Natural killer cell (primary cell): ENCODE measurements at regions not wholly inside any gene's neighbourhood (a gene's known extent, or its start where the extent isn't known, plus 50 kb on each side); places are given as distances from the start of the nearest gene placed in this dataset.

Source experiments
- ATAC-seq, 3 donors: fragments of 150-1000 bp in 2 of 3; fragments of 200-7000 bp in 1 of 3; cut with Tn5 transposase; 1 replicate in 1 of 3; 2 replicates in 2 of 3; pipeline ENCODE4 v1.10.0; 2021; ENCODE audit warnings: mild to moderate bottlenecking in 2 of 3, moderate library complexity in 2 of 3
- DNase-seq, 2 donors: peaks; one replicate each; pipeline versions ENCODE4 v3.0.0 to v3.0.0-alpha.2; 2013 to 2021; ENCODE audit warnings: mixed read lengths in 1 of 2
- H3K27ac ChIP-seq: one replicate; pipeline ENCODE4 v1.5.1; 2013; ENCODE audit warnings: mild to moderate bottlenecking, low read length
- H3K27me3 ChIP-seq: one replicate; pipeline ENCODE4 v1.6.1; 2013; ENCODE audit warnings: low read length; ENCODE audit not compliant: control insufficient read depth, insufficient read depth
- H3K36me3 ChIP-seq: one replicate; pipeline ENCODE4 v1.6.1; 2013; ENCODE audit warnings: low read length; ENCODE audit not compliant: control insufficient read depth, insufficient read depth
- H3K4me1 ChIP-seq: one replicate; pipeline ENCODE4 v1.6.1; 2013; ENCODE audit warnings: low read length; ENCODE audit not compliant: control insufficient read depth, insufficient read depth
- H3K4me3 ChIP-seq: one replicate; pipeline ENCODE4 v1.5.1; 2013; ENCODE audit warnings: low read length
- H3K9me3 ChIP-seq: one replicate; pipeline ENCODE4 v1.6.1; 2013; ENCODE audit warnings: low read length; ENCODE audit not compliant: control insufficient read depth, insufficient read depth
- H3K27ac Mint-ChIP-seq, 2 donors: one replicate each; pipeline ENCODE4 v1.8.0; 2022; ENCODE audit warnings: mild to moderate bottlenecking in 2 of 2, mixed read lengths in 2 of 2, moderate library complexity in 1 of 2
- H3K27me3 Mint-ChIP-seq, 2 donors: one replicate each; pipeline ENCODE4 v1.8.0; 2022; ENCODE audit warnings: low read depth in 2 of 2, mixed read lengths in 2 of 2
- H3K36me3 Mint-ChIP-seq: one replicate; pipeline ENCODE4 v1.8.0; 2022; ENCODE audit warnings: mixed read lengths
- H3K4me1 Mint-ChIP-seq, 2 donors: one replicate each; pipeline ENCODE4 v1.8.0; 2022; ENCODE audit warnings: mixed read lengths in 2 of 2
- H3K4me3 Mint-ChIP-seq: one replicate; pipeline ENCODE4 v1.8.0; 2022; ENCODE audit warnings: mild to moderate bottlenecking, moderate library complexity, mixed read lengths
- H3K9me3 Mint-ChIP-seq, 2 donors: one replicate each; pipeline ENCODE4 v1.8.0; 2022; ENCODE audit warnings: mixed read lengths in 2 of 2
- CTCF ChIP-seq: fragments of 200-600 bp; IDR thresholded peaks from one replicate; pipeline ENCODE4 v1.8.0; 2022; ENCODE audit warnings: antibody characterized with exemption
- WGBS: methylation state at CpG from one replicate; pipeline ENCODE4 v1.1.7; 2013; ENCODE audit warnings: missing lambda C conversion rate; ENCODE audit not compliant: insufficient coverage; 5-methylcytosine and 5-hydroxymethylcytosine counted together
- intact Hi-C: fragments of 100-400 bp; cut with micrococcal nuclease; formaldehyde crosslinking; loops from one replicate; pipeline ENCODE4 v1.14.2; 2022

DNA sequence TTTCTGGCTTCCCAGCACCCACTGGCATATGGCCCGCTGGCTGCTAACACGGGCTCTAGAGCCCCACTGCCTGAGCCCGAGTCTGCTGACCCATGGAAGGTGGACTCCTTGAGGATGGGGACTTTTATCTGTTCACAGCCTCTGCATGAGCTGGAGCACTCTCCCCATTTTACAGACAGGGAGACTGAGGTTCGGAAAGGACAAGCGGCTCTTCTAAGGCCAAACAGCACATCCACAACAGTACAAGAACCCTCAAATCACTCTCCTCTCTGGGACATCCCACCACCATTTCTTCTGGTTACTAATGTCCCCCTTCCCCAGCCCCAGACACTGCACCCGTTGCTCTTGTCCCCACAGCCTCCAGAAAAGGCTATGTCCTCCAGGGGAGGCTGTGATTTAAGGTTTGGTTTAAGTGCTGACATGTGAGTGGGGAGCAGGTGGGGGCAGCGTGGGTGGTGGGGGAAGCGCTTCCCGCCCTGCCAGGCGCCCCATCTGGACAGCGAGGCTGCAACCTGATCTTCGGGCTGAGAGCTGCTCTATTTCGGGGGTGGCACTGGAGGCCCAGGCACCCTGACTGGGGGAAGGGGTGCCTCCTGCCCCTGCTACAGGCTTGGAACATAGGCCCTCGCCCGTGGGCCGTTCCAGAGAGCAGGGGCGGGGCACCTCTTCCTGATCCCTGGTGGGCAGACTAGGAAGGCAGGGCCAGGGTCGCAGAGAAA, 104.8 kb upstream of the WNT4 start:
- intact Hi-C loops = no loop called here
- Histone ChIP-seq H3K4me3 (no peak overlapping the region), H3K4me1 (no peaks in the 10 kb centered on the region), H3K27me3 (no peaks in the 10 kb centered on the region), H3K27ac (no peak overlapping the region), H3K36me3 (no peaks in the 10 kb centered on the region), H3K9me3 (no peaks in the 10 kb centered on the region)
- Mint-ChIP-seq H3K36me3 (no peaks in the 10 kb centered on the region), H3K4me1 (no peaks in the 10 kb centered on the region), H3K9me3 (no peaks in the 10 kb centered on the region), H3K27ac (no peak overlapping the region), H3K4me3 (no peak overlapping the region), H3K27me3 (peaks cover 17 to 21% of the 10 kb centered on the region in 2 donors)
- no peak for ATAC-seq
- TF ChIP-seq CTCF = no peak
- no peak for DNase-seq
- 70% methylated on average over 17 of the region's 18 CpGs for WGBS

DNA sequence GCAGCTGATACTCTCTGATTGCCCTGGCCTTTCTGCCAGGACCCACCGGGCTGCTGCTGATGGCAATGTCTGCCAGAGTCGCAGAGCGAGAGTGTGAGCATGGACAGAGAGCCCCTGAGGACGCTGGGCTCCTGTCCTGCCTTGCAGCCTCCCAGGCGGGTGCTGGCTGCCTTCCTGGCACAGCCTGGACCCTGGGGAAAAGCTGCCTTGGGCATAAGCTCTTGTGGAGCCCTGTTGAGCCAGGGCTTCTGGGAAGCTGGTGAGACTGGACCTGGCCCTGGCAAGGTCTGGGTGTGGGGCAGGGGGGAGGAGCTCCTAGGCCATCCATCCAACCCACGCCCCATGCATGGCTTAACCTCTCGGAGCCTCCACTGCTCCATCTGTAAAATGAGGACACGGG, 105.8 kb upstream of the WNT4 start:
- WGBS = 76% methylated on average over 8 of the region's 8 CpGs

GRCh38 chr1:22249928-22250680, 107.2 kb upstream of the WNT4 start:
- H3K27ac ChIP-seq = no peak overlapping the region
- Mint-ChIP-seq H3K4me1 (no peaks in the 10 kb centered on the region), H3K36me3 (no peaks in the 10 kb centered on the region), H3K27me3 (peaks cover 11 to 29% of the 10 kb centered on the region in 2 donors), H3K9me3 (no peaks in the 10 kb centered on the region), H3K27ac (no peak overlapping the region), H3K4me3 (no peak overlapping the region)
- no peak for DNase-seq
- intact Hi-C loops = no loop called here
- H3K27me3 ChIP-seq = no peaks in the 10 kb centered on the region
- H3K9me3 ChIP-seq = no peaks in the 10 kb centered on the region
- H3K4me1 ChIP-seq = no peaks in the 10 kb centered on the region
- WGBS = 83% methylated on average over 10 of the region's 11 CpGs
- ATAC-seq = no peak
- no peak for TF ChIP-seq CTCF
- H3K4me3 ChIP-seq = no peak overlapping the region
- H3K36me3 ChIP-seq = no peaks in the 10 kb centered on the region

More for the DNA sequence above, 105.8 kb upstream of the WNT4 start:
- H3K36me3 Mint-ChIP-seq = no peaks in the 10 kb centered on the region
- no peaks in the 10 kb centered on the region for H3K27me3 ChIP-seq
- no peak overlapping the region for H3K27ac Mint-ChIP-seq
- H3K4me1 ChIP-seq = no peaks in the 10 kb centered on the region
- peaks cover 11 to 28% of the 10 kb centered on the region in 2 donors for H3K27me3 Mint-ChIP-seq
- no peak overlapping the region for H3K4me3 ChIP-seq
- DNase-seq = no peak
- H3K4me3 Mint-ChIP-seq = no peak overlapping the region
- intact Hi-C loops = no loop called here
- no peaks in the 10 kb centered on the region for H3K9me3 Mint-ChIP-seq
- no peak for TF ChIP-seq CTCF
- no peaks in the 10 kb centered on the region for H3K4me1 Mint-ChIP-seq
- H3K27ac ChIP-seq = no peak overlapping the region
- no peaks in the 10 kb centered on the region for H3K9me3 ChIP-seq
- no peaks in the 10 kb centered on the region for H3K36me3 ChIP-seq
- ATAC-seq = no peak
